ENCODE measurements at regions not wholly inside any gene's neighbourhood (a gene's known extent, or its start where the extent isn't known, plus 50 kb on each side); places are given as distances from the start of the nearest gene placed in this dataset.

GRCh38 chrX:150052226-150052625 lies 113.9 kb upstream of the EOLA2 start:
- DNase-seq (ENCODE audit: low read depth): no peak
- Histone ChIP-seq H3K4me3 (ENCODE audit: low read length) (no peak overlapping the region), H3K36me3 (ENCODE audit: control insufficient read depth, insufficient read depth, low read length, severe bottlenecking) (no peaks in the 10 kb centered on the region)

DNA sequence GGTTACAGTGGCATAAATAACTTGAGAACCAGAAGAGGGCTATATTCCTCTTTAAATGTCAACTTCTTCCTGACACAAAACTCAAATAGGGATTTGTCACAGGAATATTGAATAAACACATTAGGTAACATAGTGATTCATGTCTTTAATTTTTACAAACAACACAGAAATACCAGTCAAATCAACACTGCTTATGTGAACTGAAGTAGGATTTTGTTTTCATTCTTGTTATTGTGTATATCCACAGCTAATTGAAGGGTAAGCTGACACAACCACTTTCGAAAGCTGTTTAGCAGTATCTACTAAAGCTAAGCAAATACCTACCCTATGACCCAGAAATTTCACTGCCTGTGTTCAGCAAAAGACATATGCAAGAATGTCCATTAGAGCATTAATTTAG lies 120.4 kb upstream of the EOLA2 start:
- peaks cover 15% of the 10 kb centered on the region for H3K4me1 ChIP-seq (ENCODE audit: control insufficient read depth, insufficient read depth, low read length)
- DNase-seq (ENCODE audit: low read depth): peak; percentile 25
- H3K27me3 ChIP-seq (replicated peaks; ENCODE audit: control insufficient read depth, insufficient read depth, low read length): peaks cover 7% of the 10 kb centered on the region
- no peaks in the 10 kb centered on the region for H3K9me3 ChIP-seq (ENCODE audit: control insufficient read depth, low read length)
- no peaks in the 10 kb centered on the region for H3K36me3 ChIP-seq (ENCODE audit: control insufficient read depth, insufficient read depth, low read length, severe bottlenecking)
- no peak overlapping the region for H3K4me3 ChIP-seq (ENCODE audit: low read length)
- peak overlapping the region; percentile 61 for H3K9ac ChIP-seq (ENCODE audit: low read length)

More at GRCh38 chrX:150052226-150052625, 113.9 kb upstream of the EOLA2 start:
- Histone ChIP-seq H3K4me1 (ENCODE audit: control insufficient read depth, insufficient read depth, low read length) (peaks cover 7% of the 10 kb centered on the region), H3K9me3 (ENCODE audit: control insufficient read depth, low read length) (no peaks in the 10 kb centered on the region), H3K27me3 (replicated peaks; ENCODE audit: control insufficient read depth, insufficient read depth, low read length) (peaks cover 20% of the 10 kb centered on the region), H3K9ac (ENCODE audit: low read length) (no peak overlapping the region)

DNA sequence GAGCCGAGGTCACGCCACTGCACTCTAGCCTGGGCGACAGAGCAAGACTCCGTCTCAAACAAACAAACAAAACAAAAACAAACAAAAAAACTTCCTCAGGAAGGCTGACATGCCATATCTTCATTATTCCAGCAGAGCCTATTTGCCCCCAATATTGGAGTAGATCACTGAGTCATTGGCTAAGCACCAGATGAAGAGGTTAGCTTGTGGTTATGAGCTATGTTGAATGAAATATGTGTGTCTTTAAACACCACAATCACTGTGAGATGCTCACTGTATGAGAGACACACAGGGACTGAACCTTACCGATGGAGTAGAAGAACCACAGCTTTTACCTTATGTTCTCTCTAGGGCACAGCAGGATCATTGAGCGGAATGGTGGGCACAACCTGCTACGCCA lies 122.1 kb upstream of the EOLA2 start:
- DNase-seq (ENCODE audit: low read depth): no peak
- Histone ChIP-seq H3K36me3 (ENCODE audit: control insufficient read depth, insufficient read depth, low read length, severe bottlenecking) (no peaks in the 10 kb centered on the region), H3K27me3 (replicated peaks; ENCODE audit: control insufficient read depth, insufficient read depth, low read length) (peaks cover 7% of the 10 kb centered on the region), H3K9me3 (ENCODE audit: control insufficient read depth, low read length) (no peaks in the 10 kb centered on the region), H3K9ac (ENCODE audit: low read length) (no peak overlapping the region), H3K4me1 (ENCODE audit: control insufficient read depth, insufficient read depth, low read length) (peaks cover 15% of the 10 kb centered on the region), H3K4me3 (ENCODE audit: low read length) (no peak overlapping the region)

GRCh38 chrX:150062292-150063137 lies 124.2 kb upstream of the EOLA2 start:
- peaks cover 4% of the 10 kb centered on the region for H3K27me3 ChIP-seq (replicated peaks; ENCODE audit: control insufficient read depth, insufficient read depth, low read length)
- no peak overlapping the region for H3K9ac ChIP-seq (ENCODE audit: low read length)
- H3K4me3 ChIP-seq (ENCODE audit: low read length): no peak overlapping the region
- H3K4me1 ChIP-seq (ENCODE audit: control insufficient read depth, insufficient read depth, low read length): peaks cover 15% of the 10 kb centered on the region
- peak; percentile 66 for DNase-seq (ENCODE audit: low read depth)
- H3K36me3 ChIP-seq (ENCODE audit: control insufficient read depth, insufficient read depth, low read length, severe bottlenecking): no peaks in the 10 kb centered on the region
- H3K9me3 ChIP-seq (ENCODE audit: control insufficient read depth, low read length): no peaks in the 10 kb centered on the region

DNA sequence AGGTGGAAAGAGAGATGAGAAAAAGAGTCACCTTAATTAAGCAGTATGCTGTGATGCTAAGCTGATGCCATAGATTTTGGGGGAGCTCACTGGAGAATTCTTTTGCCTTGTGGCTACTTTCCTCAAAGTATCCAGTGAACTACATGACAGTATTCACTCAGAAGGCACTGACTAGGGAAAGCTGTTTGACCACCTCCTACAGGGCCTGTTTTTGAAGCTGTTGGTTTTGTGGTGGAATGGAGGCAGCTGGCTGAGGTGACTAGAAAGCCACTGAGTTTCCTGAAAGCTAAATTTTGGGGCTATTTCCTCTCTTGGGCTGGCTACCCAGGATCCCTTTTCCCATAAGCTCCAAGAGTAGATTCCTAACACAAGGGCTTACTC lies 124.8 kb upstream of the EOLA2 start:
- Histone ChIP-seq H3K36me3 (ENCODE audit: control insufficient read depth, insufficient read depth, low read length, severe bottlenecking) (no peaks in the 10 kb centered on the region), H3K4me1 (ENCODE audit: control insufficient read depth, insufficient read depth, low read length) (peaks cover 15% of the 10 kb centered on the region), H3K27me3 (replicated peaks; ENCODE audit: control insufficient read depth, insufficient read depth, low read length) (no peaks in the 10 kb centered on the region), H3K9me3 (ENCODE audit: control insufficient read depth, low read length) (no peaks in the 10 kb centered on the region), H3K4me3 (ENCODE audit: low read length) (no peak overlapping the region), H3K9ac (ENCODE audit: low read length) (no peak overlapping the region)
- DNase-seq (ENCODE audit: low read depth): no peak

- no peak for DNase-seq (ENCODE audit: low read depth)
- Histone ChIP-seq H3K36me3 (ENCODE audit: control insufficient read depth, insufficient read depth, low read length, severe bottlenecking) (no peaks in the 10 kb centered on the region), H3K4me1 (ENCODE audit: control insufficient read depth, insufficient read depth, low read length) (peaks cover 11% of the 10 kb centered on the region), H3K9me3 (ENCODE audit: control insufficient read depth, low read length) (no peaks in the 10 kb centered on the region), H3K4me3 (ENCODE audit: low read length) (no peak overlapping the region), H3K27me3 (replicated peaks; ENCODE audit: control insufficient read depth, insufficient read depth, low read length) (no peaks in the 10 kb centered on the region), H3K9ac (ENCODE audit: low read length) (no peak overlapping the region)
Measured at GRCh38 chrX:150063674-150064073, 125.4 kb upstream of the EOLA2 start.

DNA sequence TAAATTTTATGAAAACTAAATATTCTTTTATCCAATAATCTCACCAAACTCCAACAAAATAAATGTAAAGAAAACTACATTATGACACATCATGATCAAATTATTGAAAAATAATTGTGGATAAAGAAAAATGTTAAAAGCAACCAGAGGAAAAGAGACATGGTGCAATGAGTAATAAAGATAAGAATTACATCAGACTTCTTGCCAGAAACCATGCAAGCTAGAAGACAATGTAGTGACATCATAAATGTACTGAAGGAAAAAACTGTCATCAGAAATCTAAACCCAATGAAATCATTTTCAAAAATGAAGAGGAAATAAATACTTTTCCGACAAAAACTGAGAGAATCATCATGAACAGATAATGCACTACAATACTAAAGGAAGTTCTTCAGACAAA lies 135.9 kb upstream of the EOLA2 start:
- Histone ChIP-seq H3K9me3 (ENCODE audit: control insufficient read depth, low read length) (peaks cover 10% of the 10 kb centered on the region), H3K4me3 (ENCODE audit: low read length) (no peak overlapping the region), H3K36me3 (ENCODE audit: control insufficient read depth, insufficient read depth, low read length, severe bottlenecking) (no peaks in the 10 kb centered on the region), H3K4me1 (ENCODE audit: control insufficient read depth, insufficient read depth, low read length) (no peaks in the 10 kb centered on the region), H3K9ac (ENCODE audit: low read length) (no peak overlapping the region), H3K27me3 (replicated peaks; ENCODE audit: control insufficient read depth, insufficient read depth, low read length) (peaks cover 5% of the 10 kb centered on the region)
- DNase-seq (ENCODE audit: low read depth): no peak

- Histone ChIP-seq H3K9me3 (ENCODE audit: control insufficient read depth, low read length) (no peaks in the 10 kb centered on the region), H3K4me1 (ENCODE audit: control insufficient read depth, insufficient read depth, low read length) (peaks cover 15% of the 10 kb centered on the region), H3K27me3 (replicated peaks; ENCODE audit: control insufficient read depth, insufficient read depth, low read length) (peaks cover 3% of the 10 kb centered on the region), H3K4me3 (ENCODE audit: low read length) (no peak overlapping the region), H3K36me3 (ENCODE audit: control insufficient read depth, insufficient read depth, low read length, severe bottlenecking) (no peaks in the 10 kb centered on the region), H3K9ac (ENCODE audit: low read length) (no peak overlapping the region)
- no peak for DNase-seq (ENCODE audit: low read depth)
Measured at GRCh38 chrX:150080497-150080896, 142.2 kb upstream of the EOLA2 start.

- Histone ChIP-seq H3K9me3 (ENCODE audit: control insufficient read depth, low read length) (no peaks in the 10 kb centered on the region), H3K4me3 (ENCODE audit: low read length) (no peak overlapping the region), H3K4me1 (ENCODE audit: control insufficient read depth, insufficient read depth, low read length) (peaks cover 17% of the 10 kb centered on the region), H3K36me3 (ENCODE audit: control insufficient read depth, insufficient read depth, low read length, severe bottlenecking) (no peaks in the 10 kb centered on the region), H3K27me3 (replicated peaks; ENCODE audit: control insufficient read depth, insufficient read depth, low read length) (peaks cover 3% of the 10 kb centered on the region), H3K9ac (ENCODE audit: low read length) (no peak overlapping the region)
- DNase-seq (ENCODE audit: low read depth): no peak
Measured at GRCh38 chrX:150081076-150081475, 142.8 kb upstream of the EOLA2 start.

- peak overlapping the region; percentile 53 for H3K9ac ChIP-seq (ENCODE audit: low read length)
- peak; percentile 55 for DNase-seq (ENCODE audit: low read depth)
- peak overlapping the region; percentile 40 for H3K4me3 ChIP-seq (ENCODE audit: low read length)
- H3K9me3 ChIP-seq (ENCODE audit: control insufficient read depth, low read length): no peaks in the 10 kb centered on the region
- H3K36me3 ChIP-seq (ENCODE audit: control insufficient read depth, insufficient read depth, low read length, severe bottlenecking): no peaks in the 10 kb centered on the region
- no peaks in the 10 kb centered on the region for H3K27me3 ChIP-seq (replicated peaks; ENCODE audit: control insufficient read depth, insufficient read depth, low read length)
- peaks cover 18% of the 10 kb centered on the region for H3K4me1 ChIP-seq (ENCODE audit: control insufficient read depth, insufficient read depth, low read length)
Measured at GRCh38 chrX:150084496-150085229, 146.4 kb upstream of the EOLA2 start.

- H3K36me3 ChIP-seq (ENCODE audit: control insufficient read depth, insufficient read depth, low read length, severe bottlenecking): no peaks in the 10 kb centered on the region
- no peak overlapping the region for H3K4me3 ChIP-seq (ENCODE audit: low read length)
- peak; percentile 29 for DNase-seq (ENCODE audit: low read depth)
- no peaks in the 10 kb centered on the region for H3K9me3 ChIP-seq (ENCODE audit: control insufficient read depth, low read length)
- H3K27me3 ChIP-seq (replicated peaks; ENCODE audit: control insufficient read depth, insufficient read depth, low read length): peaks cover 3% of the 10 kb centered on the region
- H3K4me1 ChIP-seq (ENCODE audit: control insufficient read depth, insufficient read depth, low read length): peaks cover 18% of the 10 kb centered on the region
- no peak overlapping the region for H3K9ac ChIP-seq (ENCODE audit: low read length)
Measured at GRCh38 chrX:150085881-150086280, 147.6 kb upstream of the EOLA2 start.

Measured in adipocyte (in vitro differentiated cells).